IPS-20b (cell line): ENCODE measurements at regions not wholly inside any gene's neighbourhood (a gene's known extent, or its start where the extent isn't known, plus 50 kb on each side); places are given as distances from the start of the nearest gene placed in this dataset.
"Not testable (repeated sequence)": the region's sequence is repeated elsewhere in the genome, so short reads cannot be mapped to it uniquely, and the experiment has no call there.

Experiments
- H3K27ac ChIP-seq: one replicate; pipeline ENCODE4 v1.5.1; 2013; ENCODE audit warnings: low read length
- H3K27me3 ChIP-seq: 2 replicates; pipeline ENCODE4 v1.6.1; 2013; ENCODE audit warnings: mild to moderate bottlenecking, low read length, inconsistent platforms; ENCODE audit not compliant: insufficient read depth
- H3K36me3 ChIP-seq: 2 replicates; pipeline ENCODE4 v1.6.1; 2013; ENCODE audit warnings: low read depth, mild to moderate bottlenecking, inconsistent platforms, low read length, moderate library complexity; ENCODE audit not compliant: insufficient read depth
- H3K4me1 ChIP-seq: 2 replicates; pipeline ENCODE4 v1.6.1; 2013; ENCODE audit warnings: mild to moderate bottlenecking, control low read depth, inconsistent platforms, low read length, moderate library complexity; ENCODE audit not compliant: insufficient read depth
- H3K4me3 ChIP-seq: 2 replicates; pipeline ENCODE4 v1.5.1; 2013; ENCODE audit warnings: mild to moderate bottlenecking, low read length, inconsistent platforms
- H3K9ac ChIP-seq: 2 replicates; pipeline ENCODE4 v1.6.1; 2013; ENCODE audit warnings: low read depth, mild to moderate bottlenecking, inconsistent platforms, low read length, moderate library complexity
- H3K9me3 ChIP-seq: 2 replicates; pipeline ENCODE4 v1.6.1; 2013; ENCODE audit warnings: mild to moderate bottlenecking, low read depth, low read length, inconsistent platforms; ENCODE audit not compliant: insufficient read depth

- Histone ChIP-seq H3K9ac (no peak overlapping the region), H3K9me3 (no peaks in the 10 kb centered on the region), H3K27ac (no peak overlapping the region), H3K27me3 (no peaks in the 10 kb centered on the region), H3K36me3 (no peaks in the 10 kb centered on the region), H3K4me3 (no peak overlapping the region), H3K4me1 (peaks cover 11% of the 10 kb centered on the region; the same call in 1 of the 2 replicates)
Measured at GRCh38 chr13:82506805-82507414, 1375.4 kb downstream of the SLITRK1 start.

- H3K4me3 ChIP-seq = no peak overlapping the region
- no peak overlapping the region for H3K9ac ChIP-seq
- no peaks in the 10 kb centered on the region for H3K27me3 ChIP-seq
- H3K9me3 ChIP-seq = no peaks in the 10 kb centered on the region
- H3K4me1 ChIP-seq = peaks cover 11% of the 10 kb centered on the region; the same call in 1 of the 2 replicates
- H3K27ac ChIP-seq = no peak overlapping the region
- no peaks in the 10 kb centered on the region for H3K36me3 ChIP-seq
Measured at GRCh38 chr13:82501834-82502233, 1380.4 kb downstream of the SLITRK1 start.

DNA sequence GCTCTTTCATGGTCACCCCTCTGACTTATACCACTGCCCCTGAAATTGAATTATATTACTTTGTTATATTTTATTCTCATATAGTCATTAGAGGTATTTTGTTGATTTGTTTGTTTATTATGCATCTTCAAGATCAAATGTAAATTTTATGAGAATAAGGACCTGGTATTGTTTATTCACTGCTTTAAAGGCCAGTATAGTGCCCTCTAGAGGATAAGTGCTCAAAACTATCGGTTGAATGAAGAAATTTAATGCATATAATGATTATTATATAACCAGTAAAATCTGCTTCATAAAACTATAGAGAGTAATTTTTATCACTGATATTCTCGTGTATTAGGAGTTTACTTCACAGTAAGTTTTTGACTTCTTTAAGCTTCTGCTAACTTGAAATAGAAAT is 1401.9 kb downstream of the SLITRK1 start:
- no peaks in the 10 kb centered on the region for H3K27me3 ChIP-seq
- H3K27ac ChIP-seq = no peak overlapping the region
- no peak overlapping the region for H3K4me3 ChIP-seq
- no peak overlapping the region for H3K9ac ChIP-seq
- H3K9me3 ChIP-seq = no peaks in the 10 kb centered on the region
- H3K36me3 ChIP-seq = no peaks in the 10 kb centered on the region
- no peaks in the 10 kb centered on the region for H3K4me1 ChIP-seq

DNA sequence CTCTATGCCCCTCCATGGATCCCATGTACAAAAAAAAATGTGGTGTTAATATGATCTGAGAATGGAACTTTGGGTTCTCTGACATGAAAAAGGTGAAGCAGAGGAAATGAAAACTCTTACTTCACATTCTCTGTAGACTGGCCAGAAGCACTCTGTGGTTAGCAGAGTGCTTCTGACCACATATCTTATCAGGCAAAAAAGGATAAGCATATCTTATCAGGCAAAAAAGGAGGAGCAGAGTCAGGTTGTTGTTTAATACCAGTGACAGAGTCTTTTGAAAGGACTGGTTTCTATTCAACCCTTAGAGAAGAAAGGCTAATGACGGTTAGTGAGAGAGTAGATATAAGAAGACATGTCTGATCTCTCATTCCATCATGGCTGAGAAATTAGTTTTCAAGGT is 1404.8 kb downstream of the SLITRK1 start:
- H3K4me3 ChIP-seq = no peak overlapping the region
- no peaks in the 10 kb centered on the region for H3K36me3 ChIP-seq
- H3K27me3 ChIP-seq = no peaks in the 10 kb centered on the region
- H3K27ac ChIP-seq = no peak overlapping the region
- no peaks in the 10 kb centered on the region for H3K4me1 ChIP-seq
- H3K9ac ChIP-seq = no peak overlapping the region
- no peaks in the 10 kb centered on the region for H3K9me3 ChIP-seq

GRCh38 chr13:82467626-82468025 is 1414.6 kb downstream of the SLITRK1 start:
- no peak overlapping the region for H3K9ac ChIP-seq
- no peaks in the 10 kb centered on the region for H3K27me3 ChIP-seq
- no peaks in the 10 kb centered on the region for H3K9me3 ChIP-seq
- no peak overlapping the region for H3K4me3 ChIP-seq
- no peak overlapping the region for H3K27ac ChIP-seq
- H3K36me3 ChIP-seq = no peaks in the 10 kb centered on the region
- no peaks in the 10 kb centered on the region for H3K4me1 ChIP-seq

- H3K27ac ChIP-seq, H3K4me1 ChIP-seq, H3K4me3 ChIP-seq, H3K9ac ChIP-seq, H3K36me3 ChIP-seq, H3K9me3 ChIP-seq, H3K27me3 ChIP-seq: not testable (repeated sequence)
Measured at GRCh38 chr13:82459575-82459974, 1422.7 kb downstream of the SLITRK1 start.

- Histone ChIP-seq H3K27me3 (no peaks in the 10 kb centered on the region), H3K9me3 (no peaks in the 10 kb centered on the region), H3K4me1 (no peaks in the 10 kb centered on the region), H3K27ac (no peak overlapping the region), H3K36me3 (no peaks in the 10 kb centered on the region), H3K9ac (no peak overlapping the region), H3K4me3 (no peak overlapping the region)
Measured at GRCh38 chr13:82458169-82458568, 1424.1 kb downstream of the SLITRK1 start.

GRCh38 chr13:82457548-82457947 is 1424.7 kb downstream of the SLITRK1 start:
- not testable (repeated sequence) for H3K9ac ChIP-seq, H3K36me3 ChIP-seq, H3K27ac ChIP-seq, H3K4me3 ChIP-seq, H3K9me3 ChIP-seq, H3K27me3 ChIP-seq, H3K4me1 ChIP-seq

- Histone ChIP-seq H3K9me3 (no peaks in the 10 kb centered on the region), H3K4me1 (no peaks in the 10 kb centered on the region), H3K4me3 (no peak overlapping the region), H3K27ac (no peak overlapping the region), H3K27me3 (no peaks in the 10 kb centered on the region), H3K9ac (no peak overlapping the region), H3K36me3 (no peaks in the 10 kb centered on the region)
Measured at GRCh38 chr13:82447416-82448077, 1434.7 kb downstream of the SLITRK1 start.

- Histone ChIP-seq H3K27me3 (no peaks in the 10 kb centered on the region), H3K4me3 (no peak overlapping the region), H3K4me1 (no peaks in the 10 kb centered on the region), H3K27ac (no peak overlapping the region), H3K9me3 (peaks cover 19% of the 10 kb centered on the region), H3K9ac (no peak overlapping the region), H3K36me3 (no peaks in the 10 kb centered on the region)
Measured at GRCh38 chr13:82439159-82439904, 1442.9 kb downstream of the SLITRK1 start.

GRCh38 chr13:82438320-82438719 is 1444.0 kb downstream of the SLITRK1 start:
- no peak overlapping the region for H3K4me3 ChIP-seq
- no peaks in the 10 kb centered on the region for H3K36me3 ChIP-seq
- H3K27ac ChIP-seq = no peak overlapping the region
- peaks cover 19% of the 10 kb centered on the region for H3K9me3 ChIP-seq
- H3K27me3 ChIP-seq = no peaks in the 10 kb centered on the region
- H3K4me1 ChIP-seq = no peaks in the 10 kb centered on the region
- H3K9ac ChIP-seq = no peak overlapping the region

DNA sequence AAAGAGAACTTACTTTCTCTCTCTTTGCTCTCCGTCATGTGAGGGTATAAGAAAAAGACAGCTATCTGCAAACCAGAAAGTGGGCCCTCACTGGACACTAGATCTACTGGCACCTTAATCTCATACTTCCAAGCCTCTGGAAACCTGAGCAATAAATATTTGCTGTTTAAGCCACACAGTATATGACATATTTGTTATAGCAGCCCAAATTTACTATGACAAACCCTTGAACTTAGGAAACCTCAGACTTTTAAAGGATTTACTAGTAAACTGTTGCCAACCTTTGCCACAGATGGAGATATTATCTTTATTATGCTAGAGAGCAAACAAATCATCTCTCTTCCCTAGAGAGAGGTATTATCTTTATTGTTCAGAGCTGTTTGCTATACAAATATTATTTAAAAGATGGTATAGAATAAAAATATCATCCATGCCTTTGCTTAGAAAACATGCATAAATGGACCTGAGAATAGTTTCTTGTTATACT is 1446.1 kb downstream of the SLITRK1 start:
- Histone ChIP-seq H3K4me3 (no peak overlapping the region), H3K27ac (no peak overlapping the region), H3K9ac (no peak overlapping the region), H3K27me3 (no peaks in the 10 kb centered on the region), H3K36me3 (no peaks in the 10 kb centered on the region), H3K4me1 (no peaks in the 10 kb centered on the region), H3K9me3 (peaks cover 19% of the 10 kb centered on the region)
